H1 (cell line): ENCODE measurements at regions not wholly inside any gene's neighbourhood (a gene's known extent, or its start where the extent isn't known, plus 50 kb on each side); places are given as distances from the start of the nearest gene placed in this dataset.

Experiments used
- CTCF ChIA-PET: fragments of 300-600 bp; sonication (Branson Sonifier 250); formaldehyde crosslinking; loops from one replicate; lab custom pipeline; 2021; ENCODE audit not compliant: partially characterized antibody; lab: Charles Lee
- POLR2A ChIA-PET: fragments of 300-600 bp; sonication (Branson Sonifier 250); formaldehyde crosslinking; loops from one replicate; lab custom pipeline; 2021; ENCODE audit warnings: inconsistent platforms; ENCODE audit not compliant: partially characterized antibody; lab: Charles Lee
- DNase-seq, 2 experiments: peaks; one replicate each; pipeline versions ENCODE4 v3.0.0 to v3.0.0-alpha.2; 2010 to 2022; ENCODE audit warnings: low spot score in 2 of 2, low read depth in 1 of 2, mixed read lengths in 1 of 2
- FAIRE-seq: peaks from 2 replicates; lab custom pipeline; 2011; peaks lifted over from hg19 to GRCh38; lab: Jason Lieb, UNC
- H2AFZ ChIP-seq: 2 replicates; pipeline ENCODE4 v1.8.1; 2012; ENCODE audit warnings: low read length, inconsistent platforms
- H2AK5ac ChIP-seq: 2 replicates; pipeline ENCODE4 v1.6.1; 2013; ENCODE audit warnings: low read depth, low read length
- H2BK120ac ChIP-seq: replicated peaks from 2 replicates; pipeline ENCODE3; 2013; ENCODE audit warnings: low read depth, low read length, inconsistent platforms
- H2BK12ac ChIP-seq: 2 replicates; pipeline ENCODE4 v1.6.1; 2013; ENCODE audit warnings: low read depth, low read length
- H2BK15ac ChIP-seq: 2 replicates; pipeline ENCODE4 v1.6.1; 2013; ENCODE audit warnings: low read length
- H2BK20ac ChIP-seq: 2 replicates; pipeline ENCODE4 v1.6.1; 2013; ENCODE audit warnings: low read length
- H2BK5ac ChIP-seq: 2 replicates; pipeline ENCODE4 v1.6.1; 2013; ENCODE audit warnings: low read depth, low read length
- H3K14ac ChIP-seq: 2 replicates; pipeline ENCODE4 v1.6.1; 2013; ENCODE audit warnings: inconsistent platforms; ENCODE audit not compliant: insufficient read length
- H3K18ac ChIP-seq: 2 replicates; pipeline ENCODE4 v1.6.1; 2013; ENCODE audit warnings: low read length; ENCODE audit errors: extremely low read depth
- H3K23ac ChIP-seq: 2 replicates; pipeline ENCODE4 v1.6.1; 2013; ENCODE audit warnings: inconsistent platforms; ENCODE audit not compliant: insufficient read length
- H3K23me2 ChIP-seq: 2 replicates; pipeline ENCODE4 v1.6.1; 2013; ENCODE audit warnings: low read depth, low read length
- H3K27ac ChIP-seq: 2 replicates; pipeline ENCODE4 v1.6.1; 2011; ENCODE audit warnings: low read depth, low read length, inconsistent platforms
- H3K27me3 ChIP-seq, 4 experiments: replicated peaks in 1 of 4; 1 replicate in 1 of 4; 2 replicates in 3 of 4; pipeline versions ENCODE4 v1.6.1 to v1.8.1; 2011 to 2013; ENCODE audit warnings: low read length in 3 of 4, mild to moderate bottlenecking in 3 of 4, inconsistent platforms in 2 of 4, mixed read lengths in 2 of 4, moderate library complexity in 1 of 4; ENCODE audit not compliant: control insufficient read depth in 3 of 4, insufficient read depth in 3 of 4; ENCODE audit errors: extremely low read depth in 1 of 4
- H3K36me3 ChIP-seq, 4 experiments: 2 replicates each; pipeline versions ENCODE4 v1.6.1 to v1.8.1; 2011 to 2013; ENCODE audit warnings: mild to moderate bottlenecking in 4 of 4, low read length in 3 of 4, moderate library complexity in 2 of 4, control low read depth in 1 of 4, inconsistent platforms in 1 of 4; ENCODE audit not compliant: insufficient read depth in 4 of 4, control insufficient read depth in 2 of 4
- H3K4ac ChIP-seq: replicated peaks from 2 replicates; pipeline ENCODE3; 2013; ENCODE audit warnings: low read length, low read depth, mixed read lengths, inconsistent platforms; ENCODE audit not compliant: insufficient read length
- H3K4me1 ChIP-seq, 4 experiments: replicated peaks in 1 of 4; 1 replicate in 1 of 4; 2 replicates in 3 of 4; pipeline versions ENCODE4 v1.6.1 to v1.8.1; 2011 to 2013; ENCODE audit warnings: low read length in 3 of 4, inconsistent platforms in 2 of 4, mixed read lengths in 1 of 4; ENCODE audit not compliant: insufficient read depth in 4 of 4, control insufficient read depth in 3 of 4
- H3K4me2 ChIP-seq, 2 experiments: 2 replicates each; pipeline versions ENCODE4 v1.6.1 to v1.8.1; 2011 to 2013; ENCODE audit warnings: low read depth in 2 of 2, low read length in 2 of 2, control low read depth in 1 of 2, inconsistent platforms in 1 of 2, mild to moderate bottlenecking in 1 of 2; ENCODE audit not compliant: insufficient read depth in 1 of 2
- H3K4me3 ChIP-seq, 4 experiments: fragments of 200-600, 300-600 bp in 1 of 4; sonication (generic), shearing (Covaris generic), sonication (Bioruptor Twin) in 1 of 4; 2 replicates each; pipeline versions ENCODE4 v1.5.1 to v1.8.1; 2011 to 2016; ENCODE audit warnings: low read length in 4 of 4, low read depth in 3 of 4, control low read depth in 2 of 4, inconsistent platforms in 2 of 4, mild to moderate bottlenecking in 2 of 4, mixed read lengths in 1 of 4, moderate library complexity in 1 of 4; ENCODE audit not compliant: insufficient read depth in 2 of 4; ENCODE audit errors: extremely low read depth in 1 of 4
- H3K56ac ChIP-seq: replicated peaks from 2 replicates; pipeline ENCODE3; 2013; ENCODE audit warnings: low read depth, mild to moderate bottlenecking, mixed read lengths, low read length, inconsistent platforms; ENCODE audit not compliant: insufficient read length
- H3K79me1 ChIP-seq: 2 replicates; pipeline ENCODE4 v1.6.1; 2013; ENCODE audit warnings: low read depth, low read length, control low read depth
- H3K79me2 ChIP-seq, 2 experiments: 2 replicates each; pipeline versions ENCODE4 v1.6.1 to v1.8.1; 2012 to 2013; ENCODE audit warnings: low read length in 2 of 2, mild to moderate bottlenecking in 2 of 2, inconsistent platforms in 1 of 2; ENCODE audit not compliant: insufficient read depth in 2 of 2, control insufficient read depth in 1 of 2
- H3K9ac ChIP-seq, 4 experiments: replicated peaks in 1 of 4; 1 replicate in 1 of 4; 2 replicates in 3 of 4; pipeline versions ENCODE4 v1.6.1 to v1.8.1; 2011 to 2013; ENCODE audit warnings: low read depth in 3 of 4, low read length in 3 of 4, control low read depth in 2 of 4, mild to moderate bottlenecking in 2 of 4, moderate library complexity in 2 of 4, inconsistent platforms in 1 of 4; ENCODE audit errors: extremely low read depth in 1 of 4
- H3K9me3 ChIP-seq, 2 experiments: 2 replicates each; pipeline versions ENCODE4 v1.6.1 to v1.8.1; 2012 to 2013; ENCODE audit warnings: mild to moderate bottlenecking in 2 of 2, moderate library complexity in 2 of 2, control low read depth in 1 of 2, inconsistent platforms in 1 of 2, low read depth in 1 of 2, low read length in 1 of 2, mixed read lengths in 1 of 2; ENCODE audit not compliant: insufficient read depth in 2 of 2
- H4K20me1 ChIP-seq, 2 experiments: replicated peaks in 1 of 2; 2 replicates each; pipeline versions ENCODE3 to v1.8.1; 2011 to 2013; ENCODE audit warnings: inconsistent platforms in 2 of 2, low read length in 2 of 2, mild to moderate bottlenecking in 1 of 2; ENCODE audit not compliant: insufficient read depth in 2 of 2, control insufficient read depth in 1 of 2
- H4K5ac ChIP-seq: 2 replicates; pipeline ENCODE4 v1.6.1; 2013; ENCODE audit warnings: low read length, low read depth, mixed read lengths, inconsistent platforms; ENCODE audit not compliant: insufficient read length
- H4K8ac ChIP-seq: 2 replicates; pipeline ENCODE4 v1.8.0; 2013; ENCODE audit warnings: mild to moderate bottlenecking, moderate library complexity, low read length, inconsistent platforms; ENCODE audit not compliant: insufficient read depth; ENCODE audit errors: extremely low read depth
- H4K91ac ChIP-seq: replicated peaks from 2 replicates; pipeline ENCODE3; 2013; ENCODE audit warnings: low read length, mixed read lengths, inconsistent platforms; ENCODE audit not compliant: insufficient read length
- GTF2F1 ChIP-seq: IDR thresholded peaks from 2 replicates; pipeline ENCODE4 v1.6.1; 2012; ENCODE audit warnings: low read depth, low read length, improper control_type of control experiment, borderline replicate concordance
- HDAC2 ChIP-seq, 2 experiments: fragments of 300-600 bp in 1 of 2; sonication (generic) in 1 of 2; IDR thresholded peaks; 2 replicates each; pipeline ENCODE4 v1.6.1; 2011 to 2012; ENCODE audit warnings: low read depth in 2 of 2, low read length in 2 of 2, mild to moderate bottlenecking in 2 of 2, moderate library complexity in 2 of 2, borderline replicate concordance in 1 of 2, inconsistent platforms in 1 of 2
- SAP30 ChIP-seq: fragments of 300-600 bp; sonication (generic); IDR thresholded peaks from 2 replicates; pipeline ENCODE4 v1.7.1; 2012; ENCODE audit warnings: low read length, moderate library complexity, mild to moderate bottlenecking, inconsistent platforms; ENCODE audit not compliant: insufficient read depth, insufficient replicate concordance
- SP2 ChIP-seq: IDR thresholded peaks from 2 replicates; pipeline ENCODE4 v1.6.1; 2012; ENCODE audit warnings: mild to moderate bottlenecking, low read length, inconsistent platforms
- WGBS, 2 experiments: shearing (Covaris generic) in 1 of 2; methylation state at CpG; one replicate each; pipeline versions ENCODE4 v1.1.6 to v1.1.7; 2013 to 2015; ENCODE audit warnings: low lambda C conversion rate in 2 of 2, mixed read lengths in 2 of 2, inconsistent platforms in 1 of 2, low coverage in 1 of 2, missing lambda C conversion rate in 1 of 2; ENCODE audit not compliant: insufficient replicate concordance in 2 of 2, insufficient coverage in 1 of 2, insufficient read length in 1 of 2; ENCODE audit errors: extremely low coverage in 1 of 2, missing lambda C conversion rate in 1 of 2; 5-methylcytosine and 5-hydroxymethylcytosine counted together

DNA sequence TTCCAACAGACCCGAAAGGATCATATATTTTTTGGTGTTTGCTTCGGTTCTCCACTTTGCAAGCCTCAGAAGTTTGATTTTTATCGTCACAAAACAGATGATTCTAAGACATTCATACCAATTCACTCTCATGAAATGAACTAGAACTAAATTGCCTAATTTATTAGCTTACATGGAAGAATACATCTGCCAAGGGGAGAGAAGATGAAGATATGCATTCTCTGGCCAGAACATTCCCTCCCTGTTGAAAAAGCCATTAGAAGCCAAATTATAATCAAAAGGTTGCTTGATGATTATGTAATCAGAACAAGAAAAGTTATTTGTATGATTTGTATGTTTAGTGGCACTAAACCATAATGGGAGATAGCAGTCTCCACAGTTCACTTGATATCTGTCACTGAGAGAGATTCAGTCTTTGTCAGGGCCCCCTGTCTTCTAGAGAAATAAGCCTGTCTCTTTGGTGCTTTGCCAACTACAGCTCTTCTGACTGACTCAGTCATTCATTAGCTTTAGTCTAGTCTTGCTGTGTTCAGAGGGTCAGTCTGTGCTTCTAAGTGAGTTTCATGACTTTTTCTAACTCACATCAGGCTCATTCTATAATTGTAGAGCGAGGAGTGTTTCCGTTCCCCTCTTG is 95.3 kb upstream of the GNAI1 start:
- ChIA-PET CTCF (interaction anchor here (1.1 to 2.4 kb wide), 2 partner anchors 21 kb away, joined by 3 to 10 read pairs; no protein-coding TSS in a partner anchor), POLR2A (no interaction called here)
- Histone ChIP-seq H2BK20ac (no peak overlapping the region), H3K23ac (no peak overlapping the region), H3K14ac (no peak overlapping the region), H3K4me1 (no peaks in the 10 kb centered on the region), H4K8ac (no peak overlapping the region), H3K27ac (no peak overlapping the region), H2AK5ac (no peak overlapping the region), H3K23me2 (no peaks in the 10 kb centered on the region), H3K36me3 (no peaks in the 10 kb centered on the region), H4K20me1 (no peaks in the 10 kb centered on the region), H3K4ac (no peak overlapping the region), H2AFZ (no peak overlapping the region; the same call in 1 of the 2 replicates), H3K18ac (no peak overlapping the region), H2BK12ac (no peak overlapping the region), H2BK15ac (no peak overlapping the region), H4K91ac (no peak overlapping the region), H2BK120ac (no peak overlapping the region), H3K9ac (no peak overlapping the region), H3K56ac (no peak overlapping the region), H2BK5ac (no peak overlapping the region), H3K4me3 (no peak overlapping the region), H3K79me1 (no peaks in the 10 kb centered on the region), H3K9me3 (peaks cover 3% of the 10 kb centered on the region in 2 experiments; a peak in 3 of 4 replicates), H3K4me2 (no peak overlapping the region), H3K27me3 (no peaks in the 10 kb centered on the region), H4K5ac (no peak overlapping the region), H3K79me2 (no peaks in the 10 kb centered on the region)
- DNase-seq (no peak), FAIRE-seq (no peak)
- 93% methylated on average over 5 of the region's 5 CpGs; no CpG with 5 or more reads in 1 of the 2 experiments for WGBS, 2 experiments
- TF ChIP-seq GTF2F1 (no peak), SP2 (no peak), SAP30 (no peak), HDAC2 (IDR thresholded peaks at IDR 0.05; ENCODE audit: borderline replicate concordance in 1 of 2, low read depth in 2 of 2, low read length in 2 of 2) (no peak)
